GM12878 (cell line): ENCODE measurements at regions not wholly inside any gene's neighbourhood (a gene's known extent, or its start where the extent isn't known, plus 50 kb on each side); places are given as distances from the start of the nearest gene placed in this dataset.

Experiments
- BRCA1 ChIP-seq: IDR thresholded peaks from 2 replicates; pipeline ENCODE4 v1.6.1; 2011; ENCODE audit warnings: low read depth, low read length, improper control_type of control experiment
- CREM ChIP-seq: IDR thresholded peaks from 2 replicates; pipeline ENCODE4 v1.6.1; 2014; ENCODE audit warnings: antibody characterized with exemption, low read depth
- JUND ChIP-seq: IDR thresholded peaks from 2 replicates; pipeline ENCODE4 v1.6.1; 2012; ENCODE audit warnings: low read depth, mild to moderate bottlenecking, low read length, improper control_type of control experiment, moderate library complexity
- NFIC ChIP-seq: IDR thresholded peaks from 2 replicates; pipeline ENCODE4 v1.6.1; 2012; ENCODE audit warnings: low read depth, mild to moderate bottlenecking, inconsistent platforms, low read length, moderate library complexity
- SMAD1 ChIP-seq: fragments of 450-650 bp; IDR thresholded peaks from 2 replicates; pipeline ENCODE4 v1.6.1; 2018; ENCODE audit warnings: mild to moderate bottlenecking, low read depth; ENCODE audit not compliant: partially characterized antibody
- SUPT20H ChIP-seq: IDR thresholded peaks from 2 replicates; pipeline ENCODE4 v1.6.1; 2011; ENCODE audit warnings: low read depth, mild to moderate bottlenecking, low read length, moderate library complexity, borderline replicate concordance; ENCODE audit not compliant: control insufficient read depth
- TF ChIP-seq, protein P1 (sequence below): IDR thresholded peaks from 2 replicates; pipeline ENCODE4 v1.6.1; 2012; ENCODE audit warnings: low read depth, low read length, improper control_type of control experiment
- TF ChIP-seq, protein P2 (sequence below): fragments of 450-650 bp; IDR thresholded peaks from 2 replicates; pipeline ENCODE4 v1.6.1; 2017; ENCODE audit warnings: mild to moderate bottlenecking, moderate library complexity
- TF ChIP-seq, protein P3 (sequence below), 3 experiments: IDR thresholded peaks in 2 of 3; conservative IDR thresholded peaks in 1 of 3; 2 replicates each; pipeline ENCODE4 v1.5.1; 2011; ENCODE audit warnings: low read depth in 3 of 3, low read length in 3 of 3, mild to moderate bottlenecking in 3 of 3, control low read depth in 2 of 3, moderate library complexity in 2 of 3, inconsistent platforms in 1 of 3, mixed read lengths in 1 of 3; ENCODE audit not compliant: control insufficient read depth in 2 of 3, insufficient read depth in 1 of 3; ENCODE audit errors: extremely low read depth in 1 of 3
- TF ChIP-seq, protein P4 (sequence below): IDR thresholded peaks from 2 replicates; pipeline ENCODE4 v1.6.1; 2012; ENCODE audit warnings: mild to moderate bottlenecking, low read depth, low read length

DNA sequence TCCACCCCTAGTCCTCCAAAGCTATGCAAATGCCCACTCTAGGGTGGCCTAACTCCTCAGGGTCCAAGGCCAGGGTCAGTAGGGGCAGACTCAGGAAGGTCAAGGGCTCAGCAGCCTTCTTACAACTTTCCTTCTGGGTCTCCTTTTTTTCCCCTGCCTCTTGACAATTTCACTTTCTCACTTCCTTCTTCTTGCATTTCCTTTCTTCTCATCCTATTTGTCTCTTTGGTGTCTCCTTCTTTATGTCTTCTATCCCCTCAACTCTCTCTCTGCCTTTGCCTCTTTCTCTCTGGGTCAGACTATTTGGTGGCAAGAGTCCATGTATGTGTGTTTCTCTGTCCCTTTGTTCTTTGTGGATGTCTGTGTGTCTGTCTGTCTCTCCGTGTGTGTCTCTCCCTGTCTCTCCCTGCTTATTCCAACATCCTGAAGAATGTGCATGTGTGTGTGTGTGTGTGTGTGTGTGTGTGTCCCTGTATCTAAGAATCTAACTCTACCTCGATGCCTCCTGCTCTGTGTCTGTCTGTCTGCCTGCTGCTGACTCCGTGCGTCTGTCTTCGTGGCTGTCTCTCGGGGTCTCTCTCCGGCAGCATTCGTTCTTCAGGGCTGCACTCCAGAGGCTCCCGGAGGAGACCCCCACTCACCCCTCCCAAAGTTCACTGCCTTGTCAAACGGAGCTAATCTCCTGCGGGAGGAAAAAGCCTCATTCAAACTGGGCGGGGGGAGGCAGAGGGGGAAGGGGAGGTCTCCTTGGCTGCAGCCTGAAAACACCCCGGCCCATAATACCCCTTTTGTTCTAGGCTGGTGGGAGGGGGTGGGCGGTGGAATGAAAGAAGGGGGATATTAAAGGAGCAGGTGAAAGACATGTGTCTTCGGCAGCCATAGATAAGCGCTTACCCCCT is 51.7 kb upstream of the FOXP4 start:
- TF ChIP-seq JUND (no peak), BRCA1 (no peak), SUPT20H (no peak), CREM (no peak), NFIC (no peak), SMAD1 (no peak)
- TF ChIP-seq, protein P1, sequence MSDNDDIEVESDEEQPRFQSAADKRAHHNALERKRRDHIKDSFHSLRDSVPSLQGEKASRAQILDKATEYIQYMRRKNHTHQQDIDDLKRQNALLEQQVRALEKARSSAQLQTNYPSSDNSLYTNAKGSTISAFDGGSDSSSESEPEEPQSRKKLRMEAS = no peak
- TF ChIP-seq, protein P2, sequence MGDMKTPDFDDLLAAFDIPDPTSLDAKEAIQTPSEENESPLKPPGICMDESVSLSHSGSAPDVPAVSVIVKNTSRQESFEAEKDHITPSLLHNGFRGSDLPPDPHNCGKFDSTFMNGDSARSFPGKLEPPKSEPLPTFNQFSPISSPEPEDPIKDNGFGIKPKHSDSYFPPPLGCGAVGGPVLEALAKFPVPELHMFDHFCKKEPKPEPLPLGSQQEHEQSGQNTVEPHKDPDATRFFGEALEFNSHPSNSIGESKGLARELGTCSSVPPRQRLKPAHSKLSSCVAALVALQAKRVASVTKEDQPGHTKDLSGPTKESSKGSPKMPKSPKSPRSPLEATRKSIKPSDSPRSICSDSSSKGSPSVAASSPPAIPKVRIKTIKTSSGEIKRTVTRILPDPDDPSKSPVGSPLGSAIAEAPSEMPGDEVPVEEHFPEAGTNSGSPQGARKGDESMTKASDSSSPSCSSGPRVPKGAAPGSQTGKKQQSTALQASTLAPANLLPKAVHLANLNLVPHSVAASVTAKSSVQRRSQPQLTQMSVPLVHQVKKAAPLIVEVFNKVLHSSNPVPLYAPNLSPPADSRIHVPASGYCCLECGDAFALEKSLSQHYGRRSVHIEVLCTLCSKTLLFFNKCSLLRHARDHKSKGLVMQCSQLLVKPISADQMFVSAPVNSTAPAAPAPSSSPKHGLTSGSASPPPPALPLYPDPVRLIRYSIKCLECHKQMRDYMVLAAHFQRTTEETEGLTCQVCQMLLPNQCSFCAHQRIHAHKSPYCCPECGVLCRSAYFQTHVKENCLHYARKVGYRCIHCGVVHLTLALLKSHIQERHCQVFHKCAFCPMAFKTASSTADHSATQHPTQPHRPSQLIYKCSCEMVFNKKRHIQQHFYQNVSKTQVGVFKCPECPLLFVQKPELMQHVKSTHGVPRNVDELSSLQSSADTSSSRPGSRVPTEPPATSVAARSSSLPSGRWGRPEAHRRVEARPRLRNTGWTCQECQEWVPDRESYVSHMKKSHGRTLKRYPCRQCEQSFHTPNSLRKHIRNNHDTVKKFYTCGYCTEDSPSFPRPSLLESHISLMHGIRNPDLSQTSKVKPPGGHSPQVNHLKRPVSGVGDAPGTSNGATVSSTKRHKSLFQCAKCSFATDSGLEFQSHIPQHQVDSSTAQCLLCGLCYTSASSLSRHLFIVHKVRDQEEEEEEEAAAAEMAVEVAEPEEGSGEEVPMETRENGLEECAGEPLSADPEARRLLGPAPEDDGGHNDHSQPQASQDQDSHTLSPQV = no peak
- TF ChIP-seq, protein P3, sequence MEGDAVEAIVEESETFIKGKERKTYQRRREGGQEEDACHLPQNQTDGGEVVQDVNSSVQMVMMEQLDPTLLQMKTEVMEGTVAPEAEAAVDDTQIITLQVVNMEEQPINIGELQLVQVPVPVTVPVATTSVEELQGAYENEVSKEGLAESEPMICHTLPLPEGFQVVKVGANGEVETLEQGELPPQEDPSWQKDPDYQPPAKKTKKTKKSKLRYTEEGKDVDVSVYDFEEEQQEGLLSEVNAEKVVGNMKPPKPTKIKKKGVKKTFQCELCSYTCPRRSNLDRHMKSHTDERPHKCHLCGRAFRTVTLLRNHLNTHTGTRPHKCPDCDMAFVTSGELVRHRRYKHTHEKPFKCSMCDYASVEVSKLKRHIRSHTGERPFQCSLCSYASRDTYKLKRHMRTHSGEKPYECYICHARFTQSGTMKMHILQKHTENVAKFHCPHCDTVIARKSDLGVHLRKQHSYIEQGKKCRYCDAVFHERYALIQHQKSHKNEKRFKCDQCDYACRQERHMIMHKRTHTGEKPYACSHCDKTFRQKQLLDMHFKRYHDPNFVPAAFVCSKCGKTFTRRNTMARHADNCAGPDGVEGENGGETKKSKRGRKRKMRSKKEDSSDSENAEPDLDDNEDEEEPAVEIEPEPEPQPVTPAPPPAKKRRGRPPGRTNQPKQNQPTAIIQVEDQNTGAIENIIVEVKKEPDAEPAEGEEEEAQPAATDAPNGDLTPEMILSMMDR (IDR thresholded peaks at IDR 0.05 in 2 of 3, conservative IDR thresholded peaks at IDR 0.05 in 1 of 3; ENCODE audit: control insufficient read depth in 2 of 3, extremely low read depth in 1 of 3, insufficient read depth in 1 of 3, low read depth in 3 of 3, low read length in 3 of 3) = no peak
- TF ChIP-seq, protein P4, sequence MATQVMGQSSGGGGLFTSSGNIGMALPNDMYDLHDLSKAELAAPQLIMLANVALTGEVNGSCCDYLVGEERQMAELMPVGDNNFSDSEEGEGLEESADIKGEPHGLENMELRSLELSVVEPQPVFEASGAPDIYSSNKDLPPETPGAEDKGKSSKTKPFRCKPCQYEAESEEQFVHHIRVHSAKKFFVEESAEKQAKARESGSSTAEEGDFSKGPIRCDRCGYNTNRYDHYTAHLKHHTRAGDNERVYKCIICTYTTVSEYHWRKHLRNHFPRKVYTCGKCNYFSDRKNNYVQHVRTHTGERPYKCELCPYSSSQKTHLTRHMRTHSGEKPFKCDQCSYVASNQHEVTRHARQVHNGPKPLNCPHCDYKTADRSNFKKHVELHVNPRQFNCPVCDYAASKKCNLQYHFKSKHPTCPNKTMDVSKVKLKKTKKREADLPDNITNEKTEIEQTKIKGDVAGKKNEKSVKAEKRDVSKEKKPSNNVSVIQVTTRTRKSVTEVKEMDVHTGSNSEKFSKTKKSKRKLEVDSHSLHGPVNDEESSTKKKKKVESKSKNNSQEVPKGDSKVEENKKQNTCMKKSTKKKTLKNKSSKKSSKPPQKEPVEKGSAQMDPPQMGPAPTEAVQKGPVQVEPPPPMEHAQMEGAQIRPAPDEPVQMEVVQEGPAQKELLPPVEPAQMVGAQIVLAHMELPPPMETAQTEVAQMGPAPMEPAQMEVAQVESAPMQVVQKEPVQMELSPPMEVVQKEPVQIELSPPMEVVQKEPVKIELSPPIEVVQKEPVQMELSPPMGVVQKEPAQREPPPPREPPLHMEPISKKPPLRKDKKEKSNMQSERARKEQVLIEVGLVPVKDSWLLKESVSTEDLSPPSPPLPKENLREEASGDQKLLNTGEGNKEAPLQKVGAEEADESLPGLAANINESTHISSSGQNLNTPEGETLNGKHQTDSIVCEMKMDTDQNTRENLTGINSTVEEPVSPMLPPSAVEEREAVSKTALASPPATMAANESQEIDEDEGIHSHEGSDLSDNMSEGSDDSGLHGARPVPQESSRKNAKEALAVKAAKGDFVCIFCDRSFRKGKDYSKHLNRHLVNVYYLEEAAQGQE = no peak
